ENCODE measurements at regions not wholly inside any gene's neighbourhood (a gene's known extent, or its start where the extent isn't known, plus 50 kb on each side); places are given as distances from the start of the nearest gene placed in this dataset.

- in situ Hi-C loops (cut with MboI; ENCODE audit: low pct_unique_long_range_greater_than_20kb, low sequenced_read_pairs, unreplicated experiment) = no loop called here
- no peak for DNase-seq (ENCODE audit: low spot score)
- TF ChIP-seq CTCF (IDR thresholded peaks at IDR 0.05; ENCODE audit: extremely low read depth, insufficient read depth, missing control alignments) = no peak
Measured at GRCh38 chr12:115672506-115673080, 604.9 kb downstream of the MED13L start.

- no peak for DNase-seq (ENCODE audit: low spot score)
- in situ Hi-C loops (cut with MboI; ENCODE audit: low pct_unique_long_range_greater_than_20kb, low sequenced_read_pairs, unreplicated experiment) = no loop called here
- TF ChIP-seq CTCF (IDR thresholded peaks at IDR 0.05; ENCODE audit: extremely low read depth, insufficient read depth, missing control alignments) = no peak
Measured at GRCh38 chr12:115672086-115672485, 605.4 kb downstream of the MED13L start.

GRCh38 chr12:115670869-115671268, 606.6 kb downstream of the MED13L start:
- DNase-seq (ENCODE audit: low spot score) = no peak
- TF ChIP-seq CTCF (IDR thresholded peaks at IDR 0.05; ENCODE audit: extremely low read depth, insufficient read depth, missing control alignments) = no peak
- in situ Hi-C loops (cut with MboI; ENCODE audit: low pct_unique_long_range_greater_than_20kb, low sequenced_read_pairs, unreplicated experiment) = no loop called here

GRCh38 chr12:115667116-115667515, 610.4 kb downstream of the MED13L start:
- DNase-seq (ENCODE audit: low spot score) = no peak
- in situ Hi-C loops (cut with MboI; ENCODE audit: low pct_unique_long_range_greater_than_20kb, low sequenced_read_pairs, unreplicated experiment) = no loop called here

GRCh38 chr12:115666168-115666567, 611.3 kb downstream of the MED13L start:
- in situ Hi-C loops (cut with MboI; ENCODE audit: low pct_unique_long_range_greater_than_20kb, low sequenced_read_pairs, unreplicated experiment) = no loop called here

More at GRCh38 chr12:115667116-115667515, 610.4 kb downstream of the MED13L start:
- TF ChIP-seq CTCF (IDR thresholded peaks at IDR 0.05; ENCODE audit: extremely low read depth, insufficient read depth, missing control alignments) = no peak

GRCh38 chr12:115661112-115661511, 616.4 kb downstream of the MED13L start:
- DNase-seq (ENCODE audit: low spot score) = no peak
- TF ChIP-seq CTCF (IDR thresholded peaks at IDR 0.05; ENCODE audit: extremely low read depth, insufficient read depth, missing control alignments) = no peak
- in situ Hi-C loops (cut with MboI; ENCODE audit: low pct_unique_long_range_greater_than_20kb, low sequenced_read_pairs, unreplicated experiment) = no loop called here

More at GRCh38 chr12:115666168-115666567, 611.3 kb downstream of the MED13L start:
- TF ChIP-seq CTCF (IDR thresholded peaks at IDR 0.05; ENCODE audit: extremely low read depth, insufficient read depth, missing control alignments) = no peak
- DNase-seq (ENCODE audit: low spot score) = no peak

Measured in GM13977 (cell line).